ENCODE measurements at regions not wholly inside any gene's neighbourhood (a gene's known extent, or its start where the extent isn't known, plus 50 kb on each side); places are given as distances from the start of the nearest gene placed in this dataset.
"Not testable (repeated sequence)": the region's sequence is repeated elsewhere in the genome, so short reads cannot be mapped to it uniquely, and the experiment has no call there.

GRCh38 chr9:102337471-102337870 lies 599.0 kb upstream of the GRIN3A start:
- H3K14ac ChIP-seq (ENCODE audit: low read length); H3K79me1 ChIP-seq (ENCODE audit: low read depth, low read length); H2AFZ ChIP-seq (ENCODE audit: low read length); H2BK120ac ChIP-seq (ENCODE audit: low read depth, low read length); H3K9ac ChIP-seq (ENCODE audit: low read depth, low read length, poor library complexity); H3K9me3 ChIP-seq (replicated peaks in 1 of 2; ENCODE audit: control insufficient read depth in 2 of 2, insufficient read depth in 1 of 2, low read depth in 1 of 2, low read length in 2 of 2); H4K91ac ChIP-seq (ENCODE audit: low read depth, low read length, poor library complexity); H2BK12ac ChIP-seq (ENCODE audit: low read length); H3K18ac ChIP-seq (ENCODE audit: low read length); H3K4me1 ChIP-seq (ENCODE audit: control insufficient read depth in 2 of 2, insufficient read depth in 1 of 2, low read depth in 1 of 2, low read length in 2 of 2); H3K27ac ChIP-seq (replicated peaks; ENCODE audit: low read length); H2BK15ac ChIP-seq (ENCODE audit: low read length); H3K4me3 ChIP-seq (ENCODE audit: low read length in 2 of 2); H3K23ac ChIP-seq (ENCODE audit: low read depth, low read length, poor library complexity); DNase-seq (ENCODE audit: low spot score); H2AK5ac ChIP-seq (ENCODE audit: low read depth, low read length); H3K4me2 ChIP-seq (ENCODE audit: insufficient read depth, low read length, poor library complexity, severe bottlenecking); H3K4ac ChIP-seq (ENCODE audit: low read length); H3K36me3 ChIP-seq (replicated peaks in 1 of 2; ENCODE audit: control insufficient read depth in 2 of 2, insufficient read depth in 2 of 2, low read length in 2 of 2); H4K8ac ChIP-seq (ENCODE audit: low read depth, low read length); H3K27me3 ChIP-seq (ENCODE audit: control insufficient read depth in 3 of 3, insufficient read depth in 3 of 3, low read depth in 1 of 3, low read length in 3 of 3); H2BK5ac ChIP-seq (ENCODE audit: low read length): not testable (repeated sequence)
- no CpG with 5 or more reads among the region's 6 CpGs for WGBS, 2 donors (ENCODE audit: extremely low coverage in 2 of 2, insufficient read length in 2 of 2, insufficient replicate concordance in 1 of 2)

- no peak overlapping the region for H3K4ac ChIP-seq (ENCODE audit: low read length)
- no peak overlapping the region for H3K27ac ChIP-seq (replicated peaks; ENCODE audit: low read length)
- no peak overlapping the region for H3K18ac ChIP-seq (ENCODE audit: low read length)
- no peaks in the 10 kb centered on the region for H3K27me3 ChIP-seq (ENCODE audit: control insufficient read depth in 3 of 3, insufficient read depth in 3 of 3, low read depth in 1 of 3, low read length in 3 of 3)
- no peak overlapping the region for H4K91ac ChIP-seq (ENCODE audit: low read depth, low read length, poor library complexity)
- no peak overlapping the region for H3K4me2 ChIP-seq (ENCODE audit: insufficient read depth, low read length, poor library complexity, severe bottlenecking)
- H3K4me1 ChIP-seq (ENCODE audit: control insufficient read depth in 2 of 2, insufficient read depth in 1 of 2, low read depth in 1 of 2, low read length in 2 of 2), result no peaks in the 10 kb centered on the region
- H2BK12ac ChIP-seq (ENCODE audit: low read length), result no peak overlapping the region
- no CpG with 5 or more reads among the region's 1 CpG for WGBS, 2 donors (ENCODE audit: extremely low coverage in 2 of 2, insufficient read length in 2 of 2, insufficient replicate concordance in 1 of 2)
- H2BK5ac ChIP-seq (ENCODE audit: low read length), result no peak overlapping the region
- no peak overlapping the region for H2BK15ac ChIP-seq (ENCODE audit: low read length)
- no peak overlapping the region for H4K8ac ChIP-seq (ENCODE audit: low read depth, low read length)
- H2AK5ac ChIP-seq (ENCODE audit: low read depth, low read length), result no peak overlapping the region
- no peaks in the 10 kb centered on the region for H3K79me1 ChIP-seq (ENCODE audit: low read depth, low read length)
- no peak overlapping the region for H3K4me3 ChIP-seq (ENCODE audit: low read length in 2 of 2)
- H2AFZ ChIP-seq (ENCODE audit: low read length), result no peak overlapping the region
- no peak for DNase-seq (ENCODE audit: low spot score)
- no peak overlapping the region for H3K9ac ChIP-seq (ENCODE audit: low read depth, low read length, poor library complexity)
- no peak overlapping the region for H3K14ac ChIP-seq (ENCODE audit: low read length)
- peaks cover 0 to 3% of the 10 kb centered on the region in 2 donors for H3K9me3 ChIP-seq (replicated peaks in 1 of 2; ENCODE audit: control insufficient read depth in 2 of 2, insufficient read depth in 1 of 2, low read depth in 1 of 2, low read length in 2 of 2)
- no peak overlapping the region for H2BK120ac ChIP-seq (ENCODE audit: low read depth, low read length)
- H3K23ac ChIP-seq (ENCODE audit: low read depth, low read length, poor library complexity), result no peak overlapping the region
- H3K36me3 ChIP-seq (replicated peaks in 1 of 2; ENCODE audit: control insufficient read depth in 2 of 2, insufficient read depth in 2 of 2, low read length in 2 of 2), result no peaks in the 10 kb centered on the region
Measured at GRCh38 chr9:102309379-102309778, 570.9 kb upstream of the GRIN3A start.

- no peak overlapping the region for H4K91ac ChIP-seq (ENCODE audit: low read depth, low read length, poor library complexity)
- no peak overlapping the region for H3K4me2 ChIP-seq (ENCODE audit: insufficient read depth, low read length, poor library complexity, severe bottlenecking)
- H3K79me1 ChIP-seq (ENCODE audit: low read depth, low read length), result no peaks in the 10 kb centered on the region
- H3K4me3 ChIP-seq (ENCODE audit: low read length in 2 of 2), result no peak overlapping the region
- H3K27ac ChIP-seq (replicated peaks; ENCODE audit: low read length), result no peak overlapping the region
- no peak overlapping the region for H3K14ac ChIP-seq (ENCODE audit: low read length)
- no CpG with 5 or more reads among the region's 3 CpGs for WGBS, 2 donors (ENCODE audit: extremely low coverage in 2 of 2, insufficient read length in 2 of 2, insufficient replicate concordance in 1 of 2)
- no peaks in the 10 kb centered on the region for H3K4me1 ChIP-seq (ENCODE audit: control insufficient read depth in 2 of 2, insufficient read depth in 1 of 2, low read depth in 1 of 2, low read length in 2 of 2)
- H3K23ac ChIP-seq (ENCODE audit: low read depth, low read length, poor library complexity), result no peak overlapping the region
- H2BK120ac ChIP-seq (ENCODE audit: low read depth, low read length), result no peak overlapping the region
- H3K9me3 ChIP-seq (replicated peaks in 1 of 2; ENCODE audit: control insufficient read depth in 2 of 2, insufficient read depth in 1 of 2, low read depth in 1 of 2, low read length in 2 of 2), result no peaks in the 10 kb centered on the region
- no peak overlapping the region for H2AK5ac ChIP-seq (ENCODE audit: low read depth, low read length)
- no peaks in the 10 kb centered on the region for H3K27me3 ChIP-seq (ENCODE audit: control insufficient read depth in 3 of 3, insufficient read depth in 3 of 3, low read depth in 1 of 3, low read length in 3 of 3)
- H3K9ac ChIP-seq (ENCODE audit: low read depth, low read length, poor library complexity), result no peak overlapping the region
- H3K18ac ChIP-seq (ENCODE audit: low read length), result no peak overlapping the region
- no peak overlapping the region for H2BK5ac ChIP-seq (ENCODE audit: low read length)
- no peak overlapping the region for H3K4ac ChIP-seq (ENCODE audit: low read length)
- no peak overlapping the region for H2AFZ ChIP-seq (ENCODE audit: low read length)
- no peak for DNase-seq (ENCODE audit: low spot score)
- H4K8ac ChIP-seq (ENCODE audit: low read depth, low read length), result no peak overlapping the region
- no peaks in the 10 kb centered on the region for H3K36me3 ChIP-seq (replicated peaks in 1 of 2; ENCODE audit: control insufficient read depth in 2 of 2, insufficient read depth in 2 of 2, low read length in 2 of 2)
- no peak overlapping the region for H2BK12ac ChIP-seq (ENCODE audit: low read length)
- no peak overlapping the region for H2BK15ac ChIP-seq (ENCODE audit: low read length)
Measured at GRCh38 chr9:102295188-102295587, 556.7 kb upstream of the GRIN3A start.

GRCh38 chr9:102273952-102274351 lies 535.5 kb upstream of the GRIN3A start:
- Histone ChIP-seq H3K23ac (ENCODE audit: low read depth, low read length, poor library complexity) (no peak overlapping the region), H2BK15ac (ENCODE audit: low read length) (no peak overlapping the region), H3K79me1 (ENCODE audit: low read depth, low read length) (no peaks in the 10 kb centered on the region), H3K4me1 (ENCODE audit: control insufficient read depth in 2 of 2, insufficient read depth in 1 of 2, low read depth in 1 of 2, low read length in 2 of 2) (no peaks in the 10 kb centered on the region), H4K91ac (ENCODE audit: low read depth, low read length, poor library complexity) (no peak overlapping the region), H3K4me3 (ENCODE audit: low read length in 2 of 2) (no peak overlapping the region), H3K18ac (ENCODE audit: low read length) (no peak overlapping the region), H3K4me2 (ENCODE audit: insufficient read depth, low read length, poor library complexity, severe bottlenecking) (no peak overlapping the region), H2BK5ac (ENCODE audit: low read length) (no peak overlapping the region), H3K4ac (ENCODE audit: low read length) (no peak overlapping the region), H3K27me3 (ENCODE audit: control insufficient read depth in 3 of 3, insufficient read depth in 3 of 3, low read depth in 1 of 3, low read length in 3 of 3) (no peaks in the 10 kb centered on the region), H4K8ac (ENCODE audit: low read depth, low read length) (no peak overlapping the region), H3K9me3 (replicated peaks in 1 of 2; ENCODE audit: control insufficient read depth in 2 of 2, insufficient read depth in 1 of 2, low read depth in 1 of 2, low read length in 2 of 2) (no peaks in the 10 kb centered on the region), H2AFZ (ENCODE audit: low read length) (no peak overlapping the region), H3K36me3 (replicated peaks in 1 of 2; ENCODE audit: control insufficient read depth in 2 of 2, insufficient read depth in 2 of 2, low read length in 2 of 2) (no peaks in the 10 kb centered on the region), H2AK5ac (ENCODE audit: low read depth, low read length) (no peak overlapping the region), H3K14ac (ENCODE audit: low read length) (no peak overlapping the region), H3K27ac (replicated peaks; ENCODE audit: low read length) (no peak overlapping the region), H2BK12ac (ENCODE audit: low read length) (no peak overlapping the region), H3K9ac (ENCODE audit: low read depth, low read length, poor library complexity) (no peak overlapping the region), H2BK120ac (ENCODE audit: low read depth, low read length) (no peak overlapping the region)
- WGBS, 2 donors (ENCODE audit: extremely low coverage in 2 of 2, insufficient read length in 2 of 2, insufficient replicate concordance in 1 of 2), result no CpG with 5 or more reads among the region's 2 CpGs
- no peak for DNase-seq (ENCODE audit: low spot score)

Measured in neuronal stem cell (in vitro differentiated cells).